ENCODE measurements at regions not wholly inside any gene's neighbourhood (a gene's known extent, or its start where the extent isn't known, plus 50 kb on each side); places are given as distances from the start of the nearest gene placed in this dataset.

GRCh38 chr11:100629671-100630070 is 57.4 kb upstream of the ARHGAP42 start:
- no peak for TF ChIP-seq CTCF (IDR thresholded peaks at IDR 0.05)
- no peak for TF ChIP-seq ZFX (IDR thresholded peaks at IDR 0.05; ENCODE audit: borderline replicate concordance)

Measured in 22Rv1 (cell line).